ENCODE measurements at regions not wholly inside any gene's neighbourhood (a gene's known extent, or its start where the extent isn't known, plus 50 kb on each side); places are given as distances from the start of the nearest gene placed in this dataset.
"Not testable (repeated sequence)": the region's sequence is repeated elsewhere in the genome, so short reads cannot be mapped to it uniquely, and the experiment has no call there.

DNA sequence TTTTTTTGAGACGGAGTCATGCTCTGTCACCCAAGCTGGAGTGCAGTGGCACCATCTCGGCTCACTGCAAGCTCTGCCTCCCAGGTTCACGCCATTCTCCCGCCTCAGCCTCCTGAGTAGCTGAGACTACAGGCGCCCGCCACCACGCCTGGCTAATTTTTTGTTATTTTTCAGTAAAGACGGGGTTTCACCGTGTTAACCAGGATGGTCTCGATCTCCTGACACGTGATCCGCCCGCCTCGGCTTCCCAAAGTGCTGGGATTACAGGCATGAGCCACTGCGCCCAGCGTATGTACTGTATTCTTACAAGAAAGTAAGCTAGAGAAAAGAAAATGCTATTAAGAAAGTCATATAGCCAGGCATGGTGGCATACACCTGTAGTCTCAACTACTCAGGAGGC lies 84.8 kb upstream of the CMC1 start:
- DNase-seq: not testable (repeated sequence)

DNA sequence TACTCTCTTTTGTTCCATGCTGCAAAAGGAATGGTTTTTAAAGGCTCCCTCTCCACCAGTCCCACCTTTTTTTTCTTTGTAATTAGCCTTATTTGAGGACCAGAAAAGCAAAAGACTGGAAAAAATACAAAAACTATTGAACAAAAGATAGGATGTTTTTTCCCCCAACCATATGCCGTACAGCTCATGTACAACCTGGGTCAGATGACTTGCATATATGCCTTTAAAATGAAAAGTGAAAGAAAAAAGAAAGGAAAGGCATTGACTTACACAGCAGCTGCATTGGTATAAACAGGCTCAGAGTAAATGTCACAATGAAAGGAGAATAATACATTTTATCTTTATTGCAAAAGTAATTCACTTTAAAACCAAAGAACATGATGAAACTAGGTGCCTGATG lies 69.5 kb upstream of the CMC1 start:
- no peak for DNase-seq

DNA sequence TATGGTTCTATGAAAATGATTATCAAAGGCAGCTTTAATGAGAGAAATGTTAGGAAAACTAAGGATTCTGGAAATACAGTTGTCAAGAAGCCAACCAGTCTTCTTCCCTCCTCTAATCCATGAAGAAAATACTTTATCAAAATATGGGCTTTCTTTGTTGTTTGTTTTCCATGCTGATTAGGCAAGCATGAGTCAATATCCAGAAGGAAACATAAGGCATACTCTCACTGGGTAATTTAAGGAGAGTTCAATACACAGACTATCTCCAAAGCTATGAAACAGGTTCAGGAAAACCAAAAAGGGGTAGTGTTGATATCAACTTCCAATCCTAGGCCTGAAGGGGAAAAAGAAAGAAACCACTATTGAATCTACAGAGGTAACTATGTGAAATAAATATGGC lies 68.7 kb upstream of the CMC1 start:
- DNase-seq: no peak

DNA sequence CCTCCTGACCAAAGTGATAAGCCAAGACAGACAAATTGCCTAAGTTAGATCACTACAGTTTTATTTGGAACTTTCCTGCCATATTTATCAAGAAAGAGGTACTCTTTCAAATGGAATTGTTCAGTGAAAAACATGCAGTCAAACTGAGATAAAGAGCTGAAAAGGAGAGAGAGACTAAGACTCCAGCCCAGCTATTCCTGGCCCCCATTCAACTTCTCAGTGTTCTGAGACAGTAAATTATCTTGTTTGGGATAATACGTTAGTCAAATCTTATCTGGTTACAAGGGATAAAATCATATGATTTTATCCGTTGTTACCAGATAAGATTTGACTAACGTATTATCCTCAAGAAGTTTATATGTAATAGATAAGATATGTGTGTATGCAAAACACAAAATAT lies 67.6 kb upstream of the CMC1 start:
- no peak for DNase-seq

DNA sequence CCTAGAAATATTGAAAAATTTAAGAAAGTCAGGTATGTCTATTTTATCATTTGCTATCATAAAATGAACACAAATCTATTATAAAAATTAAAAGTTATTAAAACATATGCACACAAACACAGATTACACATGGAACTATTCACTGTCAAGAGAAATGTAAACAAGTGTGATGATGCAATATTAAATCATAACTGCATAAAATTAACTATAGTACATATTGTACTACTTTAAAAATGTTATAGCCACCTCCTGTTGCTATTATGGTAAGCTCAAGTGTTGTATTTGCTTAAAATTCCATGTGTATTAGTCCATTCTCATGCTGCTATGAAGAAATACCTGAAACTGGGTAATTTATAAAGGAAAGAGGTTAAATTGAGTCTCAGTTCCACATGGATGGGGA lies 54.7 kb upstream of the CMC1 start:
- no peak for DNase-seq

DNA sequence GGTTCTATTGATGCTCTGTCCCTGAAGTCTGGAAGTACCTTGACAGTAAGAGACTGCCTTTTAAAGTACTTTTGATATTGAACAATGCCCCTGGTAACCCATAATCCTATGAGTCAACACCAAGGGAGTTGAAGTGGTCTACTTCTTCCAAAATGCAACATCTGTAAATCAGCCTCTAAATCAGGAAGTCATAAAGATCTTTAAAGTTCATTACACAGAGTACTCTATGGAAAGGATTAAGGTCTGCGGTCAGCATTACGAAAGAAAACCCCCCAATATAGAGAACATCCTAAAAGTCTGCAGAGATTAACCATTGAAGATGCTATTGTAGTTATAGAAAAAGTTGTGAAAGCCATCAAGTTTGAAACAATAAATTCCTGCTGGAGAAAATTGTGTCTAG lies 52.7 kb upstream of the CMC1 start:
- no peak for DNase-seq

DNA sequence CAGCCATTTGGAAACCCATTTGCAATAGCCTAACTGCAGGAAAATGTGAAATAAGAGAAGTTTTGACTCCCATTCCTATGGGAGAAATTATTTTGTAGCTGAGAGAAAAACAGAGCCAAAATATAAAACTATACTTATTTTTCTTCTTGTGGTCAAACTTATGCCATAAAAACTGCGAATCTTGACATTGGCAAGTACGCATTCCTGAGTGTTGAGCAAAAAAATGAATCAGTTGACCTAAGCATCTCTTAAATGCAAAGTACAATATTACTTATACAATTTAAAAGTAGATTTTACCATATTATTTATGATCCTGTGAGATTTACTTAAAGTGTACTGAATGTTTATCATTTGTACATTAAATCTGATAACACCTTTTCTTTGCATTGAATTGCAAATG lies 50.1 kb upstream of the CMC1 start:
- no peak for DNase-seq

Data from activated naive CD4-positive, alpha-beta T cell treated with Interleukin-2 at 50 U/mL for 16 hours (primary cell).